ENCODE measurements at regions not wholly inside any gene's neighbourhood (a gene's known extent, or its start where the extent isn't known, plus 50 kb on each side); places are given as distances from the start of the nearest gene placed in this dataset.

- no peak for DNase-seq (ENCODE audit: low read depth, low spot score)
- no peak overlapping the region for H3K4me3 ChIP-seq (ENCODE audit: low read length)
Observed at GRCh38 chr11:116698080-116698479, 74.7 kb downstream of the BUD13 start.

- no peak for DNase-seq (ENCODE audit: low read depth, low spot score)
- H3K4me3 ChIP-seq (ENCODE audit: low read length) = no peak overlapping the region
Observed at GRCh38 chr11:116697639-116698038, 75.1 kb downstream of the BUD13 start.

GRCh38 chr11:116697011-116697410, 75.8 kb downstream of the BUD13 start:
- no peak for DNase-seq (ENCODE audit: low read depth, low spot score)
- no peak overlapping the region for H3K4me3 ChIP-seq (ENCODE audit: low read length)

- H3K4me3 ChIP-seq (ENCODE audit: low read length) = no peak overlapping the region
- no peak for DNase-seq (ENCODE audit: low read depth, low spot score)
Observed at GRCh38 chr11:116696381-116696941, 76.3 kb downstream of the BUD13 start.

GRCh38 chr11:116695657-116696254, 77.0 kb downstream of the BUD13 start:
- no peak overlapping the region for H3K4me3 ChIP-seq (ENCODE audit: low read length)
- no peak for DNase-seq (ENCODE audit: low read depth, low spot score)

DNA sequence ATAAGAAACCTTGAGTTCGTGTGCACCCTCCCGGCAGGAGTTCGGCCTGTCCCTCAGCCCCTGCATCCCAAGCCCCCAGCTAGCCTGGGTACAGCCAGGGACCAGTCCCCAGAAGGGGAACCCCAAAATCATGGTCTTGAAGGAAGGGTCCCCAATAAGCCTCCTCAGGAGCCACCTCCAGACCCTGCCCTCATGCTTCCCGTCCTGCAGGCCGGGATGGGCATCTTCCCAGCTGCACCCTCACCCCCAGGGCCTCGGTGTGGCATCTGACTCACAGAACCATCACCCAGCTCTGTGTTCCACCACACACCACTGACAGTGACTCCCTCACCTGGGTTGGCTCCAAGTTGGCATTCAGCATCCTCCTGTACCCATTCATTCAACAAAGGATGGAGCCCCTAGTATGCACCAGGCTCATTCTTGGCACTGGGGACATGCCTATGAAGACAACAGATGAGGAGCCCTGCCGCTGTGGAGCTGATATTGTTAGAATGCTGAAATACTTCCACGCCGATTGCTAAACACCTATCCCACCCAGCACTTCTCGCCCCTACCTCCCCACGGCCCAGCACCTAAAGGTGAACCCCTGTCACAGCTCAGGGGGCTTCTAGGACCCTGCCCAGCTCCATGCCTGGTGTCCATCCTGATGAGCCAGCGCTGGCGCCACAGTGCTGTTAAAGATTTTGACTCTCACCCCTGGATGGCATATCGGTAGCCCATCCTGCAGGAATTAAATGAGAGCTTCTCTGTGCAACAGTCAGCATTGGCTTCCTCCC, 77.8 kb downstream of the BUD13 start:
- no peak overlapping the region for H3K4me3 ChIP-seq (ENCODE audit: low read length)
- DNase-seq (ENCODE audit: low read depth, low spot score) = no peak

DNA sequence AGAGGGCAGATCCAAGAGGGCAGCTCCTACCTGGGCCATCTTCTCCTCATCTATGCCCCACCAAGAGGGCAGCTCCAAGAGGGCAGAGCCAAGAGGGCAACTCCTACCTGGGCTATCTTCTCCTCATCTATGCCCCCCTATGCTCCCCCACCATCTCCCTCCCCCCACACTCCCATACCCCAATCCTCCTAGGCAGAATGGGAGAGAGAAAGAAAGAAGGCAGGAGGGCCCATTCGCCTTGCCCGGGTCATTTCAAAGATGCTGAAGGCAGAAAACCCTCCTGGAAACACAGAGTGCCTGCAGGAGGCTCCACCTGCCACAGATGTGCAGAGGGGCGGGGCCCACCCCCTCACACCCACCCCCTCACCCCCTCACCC, 78.5 kb downstream of the BUD13 start:
- H3K4me3 ChIP-seq (ENCODE audit: low read length) = no peak overlapping the region
- DNase-seq (ENCODE audit: low read depth, low spot score) = no peak

DNA sequence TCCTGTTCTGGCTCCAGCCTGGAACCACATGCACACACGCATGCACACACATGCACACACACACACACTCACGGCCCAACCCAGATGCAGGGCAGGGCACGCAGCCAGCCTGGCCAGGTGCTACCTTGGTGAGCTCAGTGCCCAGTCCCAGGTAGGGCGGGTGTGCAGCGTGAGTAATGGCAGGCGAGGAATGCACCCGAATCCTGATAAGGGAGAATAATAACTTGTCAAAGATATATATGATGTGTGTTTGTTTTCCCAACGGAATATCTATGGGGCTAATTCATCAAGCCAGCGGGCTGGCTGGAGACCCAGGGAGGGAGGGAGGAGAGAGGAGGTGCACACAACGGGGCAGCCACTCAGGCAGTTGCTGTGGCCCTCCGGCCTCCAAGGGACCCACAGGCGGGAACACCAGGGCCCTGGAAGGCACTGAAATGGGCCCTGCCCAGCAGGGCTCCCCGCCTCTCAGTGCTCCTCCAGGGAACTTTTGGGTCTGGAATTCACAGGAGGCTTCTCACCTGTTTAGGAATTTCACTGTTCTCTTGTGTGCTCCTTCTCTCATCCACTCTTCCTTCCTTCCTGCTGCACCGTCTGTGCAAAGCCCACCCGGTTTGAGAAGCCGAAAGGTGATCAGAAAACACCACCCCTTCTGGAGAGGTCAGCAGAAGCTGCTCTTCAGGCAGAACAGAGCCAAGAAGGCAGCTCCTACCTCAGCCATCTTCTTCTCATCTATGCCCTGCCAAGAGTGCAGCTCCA, 79.0 kb downstream of the BUD13 start:
- no peak for DNase-seq (ENCODE audit: low read depth, low spot score)
- H3K4me3 ChIP-seq (ENCODE audit: low read length) = no peak overlapping the region

- no peak overlapping the region for H3K4me3 ChIP-seq (ENCODE audit: low read length)
- no peak for DNase-seq (ENCODE audit: low read depth, low spot score)
Observed at GRCh38 chr11:116693102-116693570, 79.7 kb downstream of the BUD13 start.

DNA sequence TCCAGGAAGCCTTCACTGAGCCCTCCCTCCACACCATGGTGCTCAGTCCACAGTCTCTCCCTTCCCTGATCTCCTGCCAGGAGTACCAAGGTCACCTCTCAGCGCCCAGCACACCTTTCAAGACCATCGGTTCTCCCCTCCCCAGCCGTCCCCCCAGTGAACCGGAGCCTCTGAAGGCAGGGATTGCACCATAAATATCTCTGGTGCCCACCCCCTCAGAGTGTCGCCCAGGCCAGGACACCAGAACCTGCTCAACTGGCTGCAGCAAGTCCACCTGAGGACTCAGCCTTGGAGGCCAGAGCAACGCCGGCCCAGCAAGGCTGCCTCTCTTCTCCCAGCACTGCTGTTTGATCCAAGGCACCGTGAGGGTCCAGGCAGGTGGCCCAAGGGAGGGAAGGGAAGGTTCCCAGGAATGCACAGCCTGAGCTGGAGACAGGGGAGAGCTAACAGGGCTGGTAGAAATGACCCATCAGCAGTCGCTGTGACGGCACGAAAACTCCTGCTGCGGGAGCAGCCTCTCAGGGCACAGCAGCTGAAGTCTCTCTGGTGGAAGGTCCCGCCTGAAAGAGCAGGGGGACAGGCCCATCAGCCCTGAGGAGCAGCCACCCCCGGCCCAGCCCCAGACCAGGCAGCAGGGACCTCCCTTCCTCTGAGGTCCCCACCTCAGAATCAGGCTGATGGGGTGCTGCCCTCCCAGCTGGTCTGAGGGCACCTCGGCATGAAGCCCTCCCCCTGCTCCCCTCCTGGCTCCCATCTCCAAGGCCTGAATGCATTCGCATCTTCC, 80.3 kb downstream of the BUD13 start:
- no peak for DNase-seq (ENCODE audit: low read depth, low spot score)

GRCh38 chr11:116691771-116692177, 81.0 kb downstream of the BUD13 start:
- H3K4me3 ChIP-seq (ENCODE audit: low read length) = no peak overlapping the region
- peak; percentile 12 for DNase-seq (ENCODE audit: low read depth, low spot score)

More for the DNA sequence above, 80.3 kb downstream of the BUD13 start:
- no peak overlapping the region for H3K4me3 ChIP-seq (ENCODE audit: low read length)

DNA sequence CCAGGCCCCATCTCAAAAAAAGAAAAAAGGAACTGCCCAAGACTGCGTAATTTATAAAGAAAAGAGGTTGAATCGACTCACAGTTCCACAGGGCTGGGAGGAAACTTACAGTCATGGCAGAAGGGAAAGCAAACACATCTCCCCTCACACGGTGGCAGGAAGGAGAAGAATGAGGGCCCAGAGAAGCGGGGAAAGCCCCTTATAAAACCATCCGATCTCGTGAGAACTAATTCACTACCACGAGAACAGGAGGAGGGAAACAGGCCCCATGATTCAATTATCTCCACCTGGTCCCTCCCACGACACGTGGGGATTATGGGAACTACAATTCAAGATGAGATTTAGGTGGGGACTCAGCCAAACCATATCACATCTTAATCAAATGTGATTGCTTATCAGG, 82.2 kb downstream of the BUD13 start:
- H3K4me3 ChIP-seq (ENCODE audit: low read length) = no peak overlapping the region
- DNase-seq (ENCODE audit: low read depth, low spot score) = no peak

DNA sequence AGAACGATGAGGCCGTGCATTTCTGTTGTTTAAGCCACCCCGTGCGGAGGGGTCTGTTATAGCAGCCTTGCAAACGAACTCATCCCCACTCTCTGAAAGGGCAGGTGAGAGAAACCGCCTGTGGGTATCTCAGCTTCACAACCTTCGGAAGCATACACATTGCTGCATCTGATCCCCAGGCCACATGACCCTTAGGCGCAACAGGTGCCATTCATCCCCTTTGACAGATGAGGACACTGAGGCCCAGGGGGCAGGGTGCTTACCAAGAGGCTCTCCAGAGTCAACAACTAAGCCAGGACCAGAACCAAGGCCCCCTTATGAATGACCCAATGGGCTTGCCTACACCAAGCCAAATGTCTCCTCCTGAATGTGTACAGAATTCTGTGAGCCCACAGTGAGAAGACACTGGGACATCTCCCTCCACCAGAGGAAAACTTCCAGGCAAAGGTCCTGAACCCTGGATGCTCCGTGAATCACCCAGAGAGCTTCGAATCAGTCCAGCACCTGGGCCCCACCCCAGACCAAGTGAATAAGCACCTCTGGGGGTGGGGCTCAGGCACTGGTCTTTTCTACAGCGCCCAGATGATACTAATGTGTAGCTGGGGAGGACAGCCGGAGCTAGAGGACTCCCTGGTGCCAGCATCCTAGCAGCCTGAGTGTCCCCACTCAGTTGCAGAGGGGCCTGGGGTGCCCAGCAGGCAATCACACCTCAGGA, 83.2 kb downstream of the BUD13 start:
- no peak overlapping the region for H3K4me3 ChIP-seq (ENCODE audit: low read length)
- DNase-seq (ENCODE audit: low read depth, low spot score) = no peak

GRCh38 chr11:116688202-116688540, 84.6 kb downstream of the BUD13 start:
- DNase-seq (ENCODE audit: low read depth, low spot score) = no peak
- no peak overlapping the region for H3K4me3 ChIP-seq (ENCODE audit: low read length)

GRCh38 chr11:116687458-116688201, 85.2 kb downstream of the BUD13 start:
- DNase-seq (ENCODE audit: low read depth, low spot score) = no peak
- H3K4me3 ChIP-seq (ENCODE audit: low read length) = no peak overlapping the region

DNA sequence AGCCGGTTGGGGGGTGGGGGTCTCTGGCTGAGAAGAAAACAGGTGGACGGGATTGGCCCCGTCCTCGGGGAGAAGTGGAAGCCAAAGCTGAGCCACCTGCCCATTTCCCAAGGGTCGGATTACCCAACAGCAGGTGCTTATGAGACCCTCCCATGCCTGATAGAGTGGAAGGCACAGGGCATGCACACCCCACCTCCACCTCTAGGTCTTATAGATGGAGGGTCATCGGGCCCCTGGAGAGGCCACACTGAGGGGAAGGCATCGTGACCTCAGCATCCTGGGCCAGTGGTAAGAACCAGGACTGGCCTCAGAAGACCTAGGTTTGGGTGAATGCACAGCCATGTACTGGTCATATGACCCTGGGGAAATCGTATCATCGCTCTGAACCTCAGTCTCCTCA, 85.9 kb downstream of the BUD13 start:
- no peak for DNase-seq (ENCODE audit: low read depth, low spot score)
- H3K4me3 ChIP-seq (ENCODE audit: low read length) = no peak overlapping the region

GRCh38 chr11:116683982-116684381, 88.8 kb downstream of the BUD13 start:
- no peak overlapping the region for H3K4me3 ChIP-seq (ENCODE audit: low read length)
- no peak for DNase-seq (ENCODE audit: low read depth, low spot score)

Data from Jurkat, Clone E6-1 (cell line).